Keratinocyte (primary cell): ENCODE measurements at regions not wholly inside any gene's neighbourhood (a gene's known extent, or its start where the extent isn't known, plus 50 kb on each side); places are given as distances from the start of the nearest gene placed in this dataset.

Source experiments
- DNase-seq: peaks from one replicate; pipeline ENCODE4 v3.0.0-alpha.2; 2011; ENCODE audit warnings: low read depth, missing footprints, low spot score
- FAIRE-seq: peaks from 2 replicates; lab custom pipeline; 2011; peaks lifted over from hg19 to GRCh38; lab: Jason Lieb, UNC
- H2AFZ ChIP-seq: 2 replicates; pipeline ENCODE4 v1.6.0; 2012; ENCODE audit warnings: low read length, control low read depth, inconsistent platforms; ENCODE audit not compliant: control insufficient read depth
- H3K27ac ChIP-seq: 2 replicates; pipeline ENCODE4 v1.5.1; 2011; ENCODE audit warnings: low read length; ENCODE audit not compliant: control insufficient read depth, insufficient read depth
- H3K27me3 ChIP-seq: 3 replicates; pipeline ENCODE4 v1.6.0; 2011; ENCODE audit warnings: low read length; ENCODE audit not compliant: control insufficient read depth, insufficient read depth; ENCODE audit errors: extremely low read depth
- H3K36me3 ChIP-seq, 2 experiments: 2 replicates in 1 of 2; 3 replicates in 1 of 2; pipeline ENCODE4 v1.5.1; 2011; ENCODE audit warnings: low read length in 2 of 2, mild to moderate bottlenecking in 1 of 2; ENCODE audit not compliant: control insufficient read depth in 2 of 2, insufficient read depth in 2 of 2; ENCODE audit errors: extremely low read depth in 1 of 2
- H3K4me1 ChIP-seq: 3 replicates; pipeline ENCODE4 v1.5.1; 2011; ENCODE audit warnings: low read length; ENCODE audit not compliant: control insufficient read depth, insufficient read depth; ENCODE audit errors: extremely low read depth
- H3K4me2 ChIP-seq: 3 replicates; pipeline ENCODE4 v1.6.0; 2011; ENCODE audit warnings: low read depth, low read length; ENCODE audit not compliant: control insufficient read depth, insufficient read depth; ENCODE audit errors: extremely low read depth
- H3K4me3 ChIP-seq, 3 experiments: fragments of 200-600 bp in 1 of 3; sonication (generic) in 1 of 3; 2 replicates in 2 of 3; 3 replicates in 1 of 3; pipeline ENCODE4 v1.5.1; 2011 to 2016; ENCODE audit warnings: low read length in 3 of 3, mild to moderate bottlenecking in 3 of 3, control low read depth in 2 of 3, inconsistent platforms in 1 of 3, low read depth in 1 of 3, mixed read lengths in 1 of 3, mixed run types in 1 of 3, moderate library complexity in 1 of 3; ENCODE audit not compliant: control insufficient read depth in 2 of 3, insufficient read depth in 2 of 3; ENCODE audit errors: extremely low read depth in 1 of 3
- H3K79me2 ChIP-seq: 2 replicates; pipeline ENCODE4 v1.6.0; 2012; ENCODE audit warnings: low read length; ENCODE audit not compliant: control insufficient read depth, insufficient read depth
- H3K9ac ChIP-seq: 3 replicates; pipeline ENCODE4 v1.6.0; 2011; ENCODE audit warnings: low read length; ENCODE audit not compliant: control insufficient read depth, insufficient read depth; ENCODE audit errors: extremely low read depth
- H3K9me1 ChIP-seq: 3 replicates; pipeline ENCODE4 v1.6.0; 2011; ENCODE audit warnings: low read length; ENCODE audit not compliant: control insufficient read depth, insufficient read depth; ENCODE audit errors: extremely low read depth
- H3K9me3 ChIP-seq: 2 replicates; pipeline ENCODE4 v1.5.1; 2012; ENCODE audit warnings: low read depth, low read length; ENCODE audit not compliant: control insufficient read depth
- H4K20me1 ChIP-seq: 3 replicates; pipeline ENCODE4 v1.6.0; 2011; ENCODE audit warnings: low read length; ENCODE audit not compliant: control insufficient read depth, insufficient read depth; ENCODE audit errors: extremely low read depth
- EZH2 ChIP-seq: IDR thresholded peaks from one replicate; pipeline ENCODE4 v1.6.1; 2012; ENCODE audit warnings: inconsistent platforms, mild to moderate bottlenecking, low read length, moderate library complexity
- dilution Hi-C: fragments of 300-500 bp; cut with MboI; formaldehyde crosslinking; loops from one replicate; pipeline ENCODE4 v1.7.0; 2020; ENCODE audit warnings: low sequenced_read_pairs; ENCODE audit not compliant: extremely low pct_ligation_motif_present
- TF ChIP-seq, protein P1 (sequence below), 3 experiments: IDR thresholded peaks in 1 of 3; conservative IDR thresholded peaks in 1 of 3; optimal IDR thresholded peaks in 1 of 3; 2 replicates in 2 of 3; 3 replicates in 1 of 3; pipeline versions ENCODE3 to v1.5.1; 2011; ENCODE audit warnings: low read length in 3 of 3, mild to moderate bottlenecking in 3 of 3, moderate library complexity in 2 of 3, control low read depth in 1 of 3, inconsistent platforms in 1 of 3; ENCODE audit not compliant: insufficient read depth in 2 of 3; ENCODE audit errors: extremely low read depth in 1 of 3

- Histone ChIP-seq H3K4me2 (no peak overlapping the region), H3K79me2 (no peaks in the 10 kb centered on the region), H3K27ac (no peak overlapping the region), H2AFZ (no peak overlapping the region), H3K36me3 (no peaks in the 10 kb centered on the region), H3K4me1 (no peaks in the 10 kb centered on the region), H3K9ac (no peak overlapping the region), H3K4me3 (no peak overlapping the region), H4K20me1 (no peaks in the 10 kb centered on the region), H3K9me1 (no peaks in the 10 kb centered on the region), H3K27me3 (no peaks in the 10 kb centered on the region), H3K9me3 (no peaks in the 10 kb centered on the region)
- TF ChIP-seq, protein P1, sequence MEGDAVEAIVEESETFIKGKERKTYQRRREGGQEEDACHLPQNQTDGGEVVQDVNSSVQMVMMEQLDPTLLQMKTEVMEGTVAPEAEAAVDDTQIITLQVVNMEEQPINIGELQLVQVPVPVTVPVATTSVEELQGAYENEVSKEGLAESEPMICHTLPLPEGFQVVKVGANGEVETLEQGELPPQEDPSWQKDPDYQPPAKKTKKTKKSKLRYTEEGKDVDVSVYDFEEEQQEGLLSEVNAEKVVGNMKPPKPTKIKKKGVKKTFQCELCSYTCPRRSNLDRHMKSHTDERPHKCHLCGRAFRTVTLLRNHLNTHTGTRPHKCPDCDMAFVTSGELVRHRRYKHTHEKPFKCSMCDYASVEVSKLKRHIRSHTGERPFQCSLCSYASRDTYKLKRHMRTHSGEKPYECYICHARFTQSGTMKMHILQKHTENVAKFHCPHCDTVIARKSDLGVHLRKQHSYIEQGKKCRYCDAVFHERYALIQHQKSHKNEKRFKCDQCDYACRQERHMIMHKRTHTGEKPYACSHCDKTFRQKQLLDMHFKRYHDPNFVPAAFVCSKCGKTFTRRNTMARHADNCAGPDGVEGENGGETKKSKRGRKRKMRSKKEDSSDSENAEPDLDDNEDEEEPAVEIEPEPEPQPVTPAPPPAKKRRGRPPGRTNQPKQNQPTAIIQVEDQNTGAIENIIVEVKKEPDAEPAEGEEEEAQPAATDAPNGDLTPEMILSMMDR (optimal IDR thresholded peaks at IDR 0.05 in 1 of 3, IDR thresholded peaks at IDR 0.05 in 1 of 3, conservative IDR thresholded peaks at IDR 0.05 in 1 of 3; ENCODE audit: extremely low read depth in 1 of 3, insufficient read depth in 2 of 3, low read length in 3 of 3): no peak
- no peak for TF ChIP-seq EZH2
- no peak for DNase-seq
- dilution Hi-C loops: no loop called here
- no peak for FAIRE-seq
Observed at GRCh38 chr6:73888050-73888449, 192.0 kb downstream of the CD109 start.

DNA sequence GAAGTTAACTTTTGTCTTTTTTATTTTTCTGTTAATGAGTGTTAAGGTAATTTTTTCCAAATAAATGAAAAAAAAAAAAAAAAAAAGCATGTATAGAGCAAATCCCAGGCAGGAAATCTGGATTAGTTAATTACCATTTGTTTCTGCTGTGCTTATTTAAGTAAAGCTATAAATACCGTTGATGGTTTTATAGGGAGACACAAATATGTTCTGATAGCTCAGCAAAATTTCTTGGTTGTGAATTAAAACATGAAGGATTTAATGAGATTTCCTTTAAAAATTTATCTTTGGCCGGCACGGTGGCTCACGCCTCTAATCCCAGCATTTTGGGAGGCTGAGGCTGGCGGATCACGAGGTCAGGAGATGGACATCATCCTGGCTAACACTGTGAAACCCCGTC lies 189.4 kb downstream of the CD109 start:
- dilution Hi-C loops: no loop called here
- H3K4me3 ChIP-seq: no peak overlapping the region
- H3K79me2 ChIP-seq: no peaks in the 10 kb centered on the region
- H3K27me3 ChIP-seq: no peaks in the 10 kb centered on the region
- no peak overlapping the region for H3K9ac ChIP-seq
- H4K20me1 ChIP-seq: no peaks in the 10 kb centered on the region
- no peaks in the 10 kb centered on the region for H3K9me1 ChIP-seq
- no peak overlapping the region for H3K4me2 ChIP-seq
- FAIRE-seq (no peak), DNase-seq (no peak)
- H3K36me3 ChIP-seq: no peaks in the 10 kb centered on the region
- no peaks in the 10 kb centered on the region for H3K4me1 ChIP-seq
- H3K27ac ChIP-seq: no peak overlapping the region
- TF ChIP-seq, protein P1 (optimal IDR thresholded peaks at IDR 0.05 in 1 of 3, IDR thresholded peaks at IDR 0.05 in 1 of 3, conservative IDR thresholded peaks at IDR 0.05 in 1 of 3; ENCODE audit: extremely low read depth in 1 of 3, insufficient read depth in 2 of 3, low read length in 3 of 3): no peak
- no peak for TF ChIP-seq EZH2
- H3K9me3 ChIP-seq: no peaks in the 10 kb centered on the region
- H2AFZ ChIP-seq: no peak overlapping the region
